ENCODE measurements at regions not wholly inside any gene's neighbourhood (a gene's known extent, or its start where the extent isn't known, plus 50 kb on each side); places are given as distances from the start of the nearest gene placed in this dataset.

DNA sequence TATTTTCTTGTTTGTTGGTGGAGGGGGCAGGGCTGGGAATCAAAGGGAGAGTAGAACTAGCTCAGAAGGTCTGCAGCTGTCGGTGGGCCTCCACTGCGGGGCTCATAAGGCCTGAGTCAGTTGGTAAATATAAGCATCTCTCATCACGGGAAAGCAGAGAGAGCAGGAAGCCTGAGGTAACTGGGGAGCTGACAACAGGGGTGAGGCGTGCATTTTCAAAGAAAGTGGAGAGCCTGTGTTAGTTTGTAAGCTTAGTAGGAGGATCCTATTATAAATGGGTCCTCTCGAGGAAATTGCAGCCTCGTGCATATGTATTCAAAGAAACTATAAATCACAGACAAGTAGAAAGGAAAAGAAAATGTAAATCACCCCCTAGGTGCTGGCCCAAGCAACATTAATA is 221.0 kb upstream of the CDH13 start:
- no peak for DNase-seq (ENCODE audit: low read depth in 2 of 2)

DNA sequence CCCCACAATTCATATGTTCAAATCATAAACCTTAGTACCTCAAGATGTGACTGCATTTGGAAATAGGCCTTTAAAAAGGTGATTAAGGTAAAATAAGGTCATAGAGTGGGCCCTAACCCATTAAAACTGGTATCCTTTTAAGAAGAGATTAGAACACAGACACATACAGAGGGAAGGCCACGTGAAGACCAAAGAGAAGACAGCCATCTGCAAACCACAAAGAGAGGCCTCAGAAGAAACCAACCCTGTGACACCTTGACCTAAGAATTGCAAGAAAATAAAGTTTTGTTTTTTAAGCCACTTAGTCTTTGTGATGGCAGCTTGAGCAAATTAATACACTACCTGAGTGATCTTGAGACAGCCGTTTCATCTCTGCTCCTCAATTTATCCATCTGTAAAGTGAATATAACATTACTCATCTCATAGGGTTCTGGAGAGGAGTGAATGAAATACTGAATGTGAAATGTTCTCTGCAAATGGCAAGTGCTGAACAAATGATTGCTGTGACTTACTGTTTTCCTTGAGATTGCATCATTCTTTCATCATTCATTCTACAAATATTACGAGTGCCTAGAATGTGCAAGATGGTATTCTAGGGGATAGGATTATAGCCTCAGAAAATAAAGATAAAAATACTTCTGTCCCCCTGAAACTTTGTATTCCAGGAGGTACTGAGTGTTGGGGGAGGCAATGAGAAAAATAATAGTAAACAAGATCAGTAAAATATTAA is 222.0 kb upstream of the CDH13 start:
- DNase-seq (ENCODE audit: low read depth in 2 of 2), result no peak

DNA sequence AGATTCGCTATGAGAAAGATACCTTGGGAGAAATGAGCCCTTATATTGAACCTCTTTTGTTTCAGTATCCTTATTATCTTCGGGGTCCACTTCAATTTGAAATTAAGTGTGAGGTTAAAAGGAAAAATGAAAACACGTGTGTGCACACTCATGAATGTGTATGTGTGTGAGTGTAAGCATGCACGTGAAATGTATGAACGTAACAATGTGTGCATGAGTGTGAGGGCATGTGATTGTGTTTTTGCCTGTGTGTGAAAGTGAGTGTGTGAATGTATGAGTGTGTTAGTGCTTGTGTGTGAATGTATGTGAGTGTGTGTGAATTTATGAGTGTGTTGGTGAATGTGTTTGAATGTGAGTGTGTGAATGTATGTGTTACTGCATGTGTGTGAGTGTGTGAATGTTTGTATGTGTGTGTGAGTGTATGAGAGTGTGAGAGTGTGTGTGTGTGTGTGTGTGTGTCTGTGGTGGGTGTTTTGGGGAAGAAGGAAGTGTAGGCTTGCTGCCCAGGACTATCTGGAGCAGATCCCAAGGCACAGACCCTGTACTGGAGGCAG is 224.0 kb upstream of the CDH13 start:
- DNase-seq (ENCODE audit: low read depth in 2 of 2), result no peak

DNA sequence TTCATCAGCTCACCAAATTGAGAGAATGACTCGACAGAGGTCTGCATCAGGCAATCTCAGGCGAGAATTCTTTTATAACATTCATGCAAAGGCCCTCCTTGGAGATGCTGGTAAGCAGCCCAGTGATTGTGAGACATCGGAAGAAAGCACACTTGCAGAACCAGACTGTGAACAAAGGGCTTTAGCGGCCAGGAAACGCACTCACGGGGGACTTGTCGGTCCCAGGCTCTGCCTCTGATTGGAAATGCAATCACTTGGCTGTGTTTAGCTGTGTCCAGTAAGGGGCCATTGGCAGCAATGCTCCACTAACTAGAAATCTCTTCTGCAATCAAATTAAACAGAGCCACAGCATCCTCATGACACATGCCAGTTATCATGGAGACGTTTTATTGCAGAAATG is 226.7 kb upstream of the CDH13 start:
- no peak for DNase-seq (ENCODE audit: low read depth in 2 of 2)

DNA sequence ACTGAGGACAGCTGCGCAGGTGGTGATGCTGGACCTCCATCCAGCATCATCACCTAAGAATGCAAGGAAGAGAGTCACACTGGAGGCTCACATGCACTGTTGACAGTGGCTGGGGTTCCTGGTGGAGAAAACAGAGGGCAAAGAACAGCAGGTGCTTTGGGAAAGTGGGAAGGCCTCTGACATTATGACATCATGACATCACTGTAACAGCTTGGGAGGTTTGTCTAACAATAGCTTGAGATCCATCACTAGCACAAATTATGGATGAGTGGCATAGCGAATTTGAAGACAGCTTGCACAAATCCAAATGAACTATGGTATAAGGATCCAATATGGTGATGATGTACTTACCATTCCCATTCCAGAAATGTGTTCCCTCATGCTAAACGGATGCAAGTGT is 226.5 kb upstream of the MPHOSPH6 start:
- DNase-seq (ENCODE audit: low read depth in 2 of 2), result no peak

DNA sequence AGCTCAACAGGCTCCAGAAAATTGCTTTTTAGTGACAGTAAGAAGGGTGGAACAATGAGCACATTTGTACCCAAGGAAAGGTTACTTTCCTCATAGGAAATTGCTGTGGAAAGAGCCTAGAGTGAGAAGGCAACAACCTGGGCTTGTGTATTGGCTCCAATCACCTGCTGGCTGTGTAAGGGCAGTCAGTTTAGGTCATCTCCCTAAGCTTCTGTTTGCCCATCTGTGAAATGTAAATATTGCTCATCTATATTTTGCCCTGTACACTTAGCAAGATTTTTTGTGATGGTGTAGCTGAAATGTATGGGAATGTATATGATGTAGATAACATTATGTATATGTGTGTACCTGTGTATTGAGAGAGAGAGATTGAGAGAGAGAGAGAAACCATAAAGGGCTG is 225.2 kb upstream of the MPHOSPH6 start:
- DNase-seq (ENCODE audit: low read depth in 2 of 2), result no peak

DNA sequence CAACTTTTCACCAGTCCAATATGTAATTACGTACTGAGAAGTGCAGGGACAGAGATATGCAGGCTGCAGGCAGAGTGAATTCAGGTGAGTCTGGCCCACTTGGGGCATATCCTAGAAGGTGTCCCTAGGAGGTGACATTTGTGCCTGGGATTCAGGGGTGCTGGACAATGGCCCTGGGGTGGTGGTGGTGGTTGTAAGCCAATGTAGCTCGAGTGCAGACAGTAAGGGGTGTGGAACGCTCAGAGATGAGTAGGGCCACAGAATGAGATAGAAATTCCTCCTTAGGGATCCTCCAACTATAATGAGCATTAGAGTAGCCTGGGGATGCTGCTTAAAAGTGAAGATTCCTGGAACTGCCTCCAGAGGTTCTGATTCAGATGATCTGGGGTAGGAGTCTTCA is 221.7 kb upstream of the MPHOSPH6 start:
- no peak for DNase-seq (ENCODE audit: low read depth in 2 of 2)

DNA sequence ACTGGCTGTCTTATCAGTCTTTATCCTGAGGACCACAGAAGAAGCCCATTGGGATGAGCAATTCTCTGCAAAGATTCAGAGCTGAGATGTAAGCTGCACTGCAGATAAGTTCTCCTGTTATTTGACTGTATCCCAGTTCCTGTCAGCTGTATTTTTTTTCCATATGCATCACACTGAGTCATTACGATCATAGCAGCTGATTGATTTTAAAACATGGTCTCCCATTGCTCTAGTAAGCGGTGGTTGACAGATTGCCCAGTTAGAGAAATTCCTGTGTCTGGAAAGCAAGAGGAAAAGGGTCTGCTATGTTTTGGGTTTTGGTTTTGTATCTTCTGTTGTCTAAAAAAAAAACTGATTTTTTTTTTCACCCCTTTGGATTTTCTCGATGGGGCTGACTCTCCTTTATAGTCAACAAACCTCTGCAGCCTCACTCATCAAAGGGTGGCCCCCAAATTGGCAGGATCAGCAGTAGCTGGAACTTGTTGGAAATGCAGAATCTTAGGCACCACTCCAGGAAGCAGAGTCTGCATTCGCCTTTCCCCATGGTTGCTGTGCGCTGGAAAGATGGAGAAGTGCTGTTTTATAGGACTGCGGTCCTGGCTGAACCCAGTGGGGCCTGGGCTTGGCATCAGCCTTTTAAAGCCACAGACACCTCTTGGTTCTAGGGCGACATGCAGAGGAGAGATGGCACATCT is 220.1 kb upstream of the MPHOSPH6 start:
- DNase-seq (ENCODE audit: low read depth in 2 of 2), result no peak

DNA sequence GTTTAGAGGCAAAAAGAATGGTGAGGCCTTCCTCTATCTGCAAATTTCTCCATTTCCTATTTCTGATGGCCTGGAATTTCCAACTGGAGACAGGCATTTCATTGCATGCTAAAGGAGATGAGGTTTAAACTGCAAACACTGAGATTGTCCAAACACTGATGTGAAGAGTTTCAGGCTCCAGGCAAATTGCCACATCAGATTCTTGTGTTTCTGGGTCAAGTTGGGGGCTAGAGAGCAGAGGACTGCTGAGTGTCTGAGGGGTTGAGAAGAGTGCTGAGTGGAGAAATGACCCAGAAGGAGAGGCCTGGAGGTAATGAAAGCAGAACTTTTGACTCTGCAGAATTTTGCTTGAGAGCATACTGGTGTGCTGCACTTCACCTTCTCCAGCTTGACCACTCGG is 216.7 kb upstream of the MPHOSPH6 start:
- no peak for DNase-seq (ENCODE audit: low read depth in 2 of 2)

DNA sequence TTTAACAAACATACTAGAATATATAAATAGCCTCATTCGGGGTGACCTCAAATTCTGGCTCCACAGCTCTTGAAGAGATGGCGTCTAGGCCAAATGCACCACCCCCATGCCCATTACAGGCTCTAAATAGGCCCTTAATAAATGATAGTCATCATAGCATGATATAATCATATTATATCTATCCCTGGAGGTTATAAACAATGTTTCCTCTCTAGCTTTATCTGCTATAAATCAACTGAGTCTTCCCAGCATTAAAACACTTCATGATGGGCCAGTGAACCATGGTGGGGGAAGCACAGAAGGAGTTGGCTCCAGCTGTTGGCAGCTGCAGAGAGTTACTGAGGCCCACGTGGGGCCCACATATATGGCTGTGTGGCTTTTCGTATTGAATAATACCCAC is 214.9 kb upstream of the MPHOSPH6 start:
- no peak for DNase-seq (ENCODE audit: low read depth in 2 of 2)

DNA sequence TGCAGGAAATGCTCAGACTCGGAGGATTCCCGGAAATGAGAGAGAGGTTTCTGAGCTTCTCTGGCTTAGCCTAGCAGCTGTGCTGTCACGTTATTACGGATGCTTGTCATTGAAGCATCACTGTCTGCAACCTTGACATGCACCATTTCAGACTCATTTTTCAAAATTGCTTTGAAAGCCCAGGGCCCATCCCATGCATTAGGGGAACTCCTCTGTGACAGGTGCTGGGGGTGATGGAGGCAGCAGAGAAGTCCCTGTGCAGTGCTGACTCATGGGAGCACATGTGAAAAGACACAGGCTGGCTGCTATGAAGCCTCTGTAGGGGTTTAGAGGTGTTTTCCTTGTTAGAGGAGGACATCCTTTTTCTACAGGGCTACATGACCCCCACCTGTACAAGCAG is 214.0 kb upstream of the MPHOSPH6 start:
- no peak for DNase-seq (ENCODE audit: low read depth in 2 of 2)

DNA sequence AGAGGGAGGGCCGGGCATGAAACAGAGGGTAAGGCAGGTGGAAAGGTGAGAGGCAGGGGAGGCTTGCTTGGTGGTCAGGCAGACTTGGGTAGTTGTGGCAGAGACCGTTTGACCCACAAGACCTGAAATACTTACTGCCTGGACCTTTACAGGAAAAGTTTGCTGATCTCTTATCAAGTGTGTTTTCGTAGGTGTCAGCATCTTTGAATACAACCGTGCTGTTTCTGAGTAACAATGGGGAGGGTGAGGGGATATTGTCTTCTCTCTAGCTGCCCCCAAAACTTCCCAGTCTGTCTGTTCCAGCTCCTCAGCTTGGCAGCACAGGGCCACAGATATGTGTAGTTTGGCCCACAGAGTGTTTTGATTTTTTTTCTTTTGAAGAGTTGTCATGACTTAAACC is 212.5 kb upstream of the MPHOSPH6 start:
- no peak for DNase-seq (ENCODE audit: low read depth in 2 of 2)

DNA sequence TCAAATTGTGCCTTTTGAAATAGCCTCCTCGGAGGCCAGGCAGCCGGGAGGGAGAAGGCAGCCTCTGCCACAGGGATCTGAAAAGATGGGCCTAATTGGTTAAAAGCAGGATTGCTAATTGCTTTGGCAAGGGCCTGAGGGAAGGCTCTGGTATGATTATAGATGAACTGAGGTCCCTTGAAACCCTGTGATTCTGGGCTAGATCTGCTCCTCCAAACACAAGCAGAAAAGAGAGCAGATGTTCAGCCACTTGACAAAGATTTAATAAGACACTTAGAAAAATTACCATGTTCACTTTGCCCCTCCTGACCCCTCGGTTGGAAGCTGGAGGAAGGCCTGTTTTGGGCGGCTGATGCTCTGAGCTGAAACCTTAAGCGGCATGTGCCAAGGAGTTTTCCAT is 209.5 kb upstream of the MPHOSPH6 start:
- no peak for DNase-seq (ENCODE audit: low read depth in 2 of 2)

DNA sequence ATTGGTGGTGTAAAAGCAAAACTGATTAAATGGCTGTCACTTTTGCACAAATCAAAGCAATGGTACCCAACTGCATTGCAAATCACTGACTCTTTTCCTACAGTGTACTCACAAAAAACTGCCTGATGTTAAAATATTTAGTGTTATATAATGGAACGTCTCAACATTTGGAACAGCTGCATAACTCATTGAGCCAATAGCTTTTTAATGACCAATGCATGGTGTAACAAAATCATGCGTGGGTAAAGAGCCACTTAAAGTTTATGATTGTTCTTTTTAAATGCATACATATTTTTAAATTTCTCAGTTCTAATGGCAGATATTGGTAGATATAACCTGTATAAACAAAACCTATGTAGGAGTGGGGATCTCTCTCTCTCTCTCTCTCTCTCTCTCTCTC is 204.0 kb upstream of the MPHOSPH6 start:
- DNase-seq (ENCODE audit: low read depth in 2 of 2), result no peak

DNA sequence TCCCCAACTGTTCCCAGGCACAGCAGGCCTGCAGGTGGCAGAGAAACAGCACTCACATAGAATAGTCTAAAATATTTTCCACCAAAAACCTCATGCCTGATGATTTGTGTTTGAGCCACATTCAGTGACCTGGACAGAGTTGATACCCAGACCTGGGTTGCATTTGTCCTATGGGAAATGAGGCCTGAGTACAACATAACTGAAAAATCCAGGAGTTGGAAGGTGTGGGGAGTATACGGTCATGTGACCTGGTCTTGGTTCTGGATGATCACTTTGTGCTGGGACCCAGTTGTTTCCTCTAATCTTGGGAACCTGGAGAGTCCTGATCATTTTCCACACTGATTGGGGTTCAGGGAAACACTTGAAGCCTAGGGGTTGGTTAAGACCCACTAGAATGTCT is 200.3 kb upstream of the MPHOSPH6 start:
- no peak for DNase-seq (ENCODE audit: low read depth in 2 of 2)

DNA sequence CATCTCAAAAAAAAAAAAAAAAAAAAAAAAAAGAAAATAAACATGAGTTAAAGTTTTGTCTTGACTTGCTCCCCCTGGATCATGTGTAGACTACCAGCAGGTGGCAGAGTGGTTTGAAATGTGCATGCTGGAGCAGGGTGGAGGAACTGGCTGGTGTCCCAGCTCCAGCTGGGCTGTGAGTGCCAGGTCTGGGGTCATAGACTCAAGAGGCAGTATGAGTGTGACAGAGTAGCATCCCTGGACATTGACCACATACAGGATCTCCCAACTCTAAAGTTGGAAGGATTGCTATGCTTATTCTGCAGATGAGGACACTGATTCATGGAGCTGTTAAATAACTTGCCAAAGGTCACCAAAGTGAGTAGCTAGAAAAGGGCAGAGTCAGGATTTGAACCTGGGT is 198.0 kb upstream of the MPHOSPH6 start:
- no peak for DNase-seq (ENCODE audit: low read depth in 2 of 2)

DNA sequence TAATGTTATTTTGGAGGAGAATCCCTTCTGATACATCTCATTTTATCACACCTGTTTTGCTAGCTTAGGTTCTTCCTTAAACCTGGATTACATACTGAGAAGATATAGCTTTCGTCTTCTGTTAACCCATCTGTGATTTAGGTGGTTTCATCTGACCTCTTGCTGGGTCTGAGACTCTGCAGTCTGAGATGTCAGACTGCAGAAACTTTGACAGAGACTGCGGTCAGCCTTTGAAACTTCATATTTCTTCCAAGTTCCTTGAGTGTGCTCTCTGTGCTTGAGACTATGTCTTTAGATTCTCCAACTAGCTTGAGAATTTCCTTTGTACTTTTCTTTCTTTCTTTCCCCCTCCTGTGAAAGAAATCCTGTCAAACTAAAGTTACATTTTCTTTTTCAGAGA is 196.4 kb upstream of the MPHOSPH6 start:
- DNase-seq (ENCODE audit: low read depth in 2 of 2), result no peak

DNA sequence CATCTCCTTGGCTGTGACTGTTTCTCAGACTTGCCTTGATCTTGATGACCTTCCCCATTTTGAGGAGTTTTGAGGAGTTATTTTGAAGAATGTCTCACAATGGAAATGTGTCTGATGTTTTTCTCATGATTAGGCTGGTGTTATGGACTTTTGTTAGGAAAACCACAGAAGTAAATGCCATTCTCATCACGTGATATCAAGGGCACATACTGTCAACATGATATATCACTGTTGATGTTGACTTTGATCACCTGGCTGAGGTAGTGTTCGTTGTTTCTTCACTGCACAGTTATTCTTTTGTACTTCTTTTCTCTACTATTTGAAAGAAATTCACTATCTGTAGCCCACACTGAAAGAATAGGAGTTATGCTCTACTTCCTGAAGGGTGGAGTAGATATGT is 194.7 kb upstream of the MPHOSPH6 start:
- no peak for DNase-seq (ENCODE audit: low read depth in 2 of 2)

DNA sequence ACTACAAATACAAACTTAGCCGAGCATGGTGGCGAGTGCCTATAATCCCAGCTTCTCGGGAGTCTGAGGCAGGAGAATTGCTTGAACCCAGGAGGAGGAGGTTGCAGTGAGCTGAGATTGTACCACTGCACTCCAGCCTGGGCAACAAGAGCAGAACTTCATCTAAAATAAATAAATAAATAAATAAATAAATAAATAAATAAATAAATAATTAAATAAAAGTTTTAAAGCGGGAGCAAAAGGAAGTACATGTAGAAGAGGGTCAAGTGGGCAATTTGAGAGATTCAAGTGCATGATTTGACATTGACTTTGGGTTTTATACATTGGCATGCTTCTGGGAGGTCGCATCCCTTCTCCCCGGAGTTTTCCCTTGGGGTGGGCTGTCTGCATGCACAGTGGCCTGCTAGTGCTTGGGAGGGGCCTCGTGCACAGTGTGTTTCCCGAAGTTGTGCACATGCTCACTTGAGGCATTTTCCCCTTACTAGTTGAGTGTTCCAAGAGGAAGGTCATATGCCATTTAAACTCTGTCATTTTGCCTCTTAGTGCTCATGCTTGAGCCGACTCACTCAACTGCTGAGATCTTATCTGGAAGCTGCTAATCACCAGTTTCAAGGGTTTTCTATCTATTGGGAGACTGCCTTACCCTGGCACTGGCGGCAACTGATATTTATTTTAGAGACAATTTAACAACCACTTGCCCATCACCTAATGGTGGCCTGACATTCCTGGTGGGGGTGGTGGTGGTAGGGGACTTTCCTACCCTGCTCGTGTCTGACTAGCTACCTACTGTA is 193.2 kb upstream of the MPHOSPH6 start:
- DNase-seq (ENCODE audit: low read depth in 2 of 2), result no peak

DNA sequence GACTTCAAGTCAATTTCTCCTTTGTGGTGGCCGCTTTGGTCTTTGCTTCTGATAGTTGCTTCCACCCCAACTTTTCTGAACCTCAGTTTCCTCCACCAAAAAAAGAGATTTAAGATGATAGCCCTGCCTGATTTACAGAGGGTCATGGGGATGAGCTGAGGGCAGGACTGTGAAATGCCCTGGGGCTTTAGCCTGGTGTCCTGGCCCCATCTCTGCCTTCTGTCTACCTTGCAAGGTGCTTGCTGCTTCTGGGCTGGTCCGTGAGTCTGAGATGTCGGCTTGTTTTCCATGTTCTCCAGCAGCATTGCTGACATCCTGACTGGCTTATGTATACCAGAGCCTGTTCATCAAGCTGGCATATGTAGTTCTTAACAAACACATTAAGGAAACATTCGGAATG is 191.9 kb upstream of the MPHOSPH6 start:
- DNase-seq (ENCODE audit: low read depth in 2 of 2), result no peak

DNA sequence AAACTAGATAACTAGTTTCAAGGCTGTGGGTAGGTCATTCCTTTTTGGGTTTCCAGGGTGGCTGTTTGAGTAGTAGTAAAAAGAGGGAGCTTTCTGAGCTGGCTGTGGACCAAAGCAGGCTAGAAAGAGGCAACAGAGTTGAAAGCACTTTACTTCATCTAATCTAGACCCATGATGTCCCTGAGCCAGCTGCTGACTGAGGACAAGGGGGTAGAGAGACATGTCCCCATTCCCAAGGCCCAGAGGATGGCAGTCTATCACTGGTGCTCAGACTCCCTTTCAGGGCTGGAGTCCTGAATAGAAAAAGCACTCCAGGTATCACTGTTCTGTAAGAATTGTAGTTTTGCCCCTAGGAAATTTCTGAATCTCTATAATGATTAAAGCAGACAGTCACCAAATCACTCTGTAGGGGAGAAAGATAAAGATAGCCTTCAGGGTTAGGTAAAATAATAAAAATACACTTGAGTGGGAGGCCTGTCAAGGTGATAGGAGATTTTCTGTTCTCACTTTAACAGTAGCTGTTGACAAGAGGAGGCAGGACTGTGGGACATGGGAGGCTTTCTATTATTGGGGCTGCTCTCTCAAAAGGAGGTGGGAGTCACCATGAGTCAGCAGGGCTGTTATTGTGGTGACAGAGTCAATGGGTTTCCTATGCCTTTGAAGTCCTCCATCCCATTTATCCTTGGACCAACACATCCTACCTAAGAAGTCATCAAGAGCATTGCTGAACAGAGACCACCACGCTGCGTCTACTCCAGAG is 190.2 kb upstream of the MPHOSPH6 start:
- DNase-seq (ENCODE audit: low read depth in 2 of 2), result no peak
